ENCODE measurements at regions not wholly inside any gene's neighbourhood (a gene's known extent, or its start where the extent isn't known, plus 50 kb on each side); places are given as distances from the start of the nearest gene placed in this dataset.
"Not testable (repeated sequence)": the region's sequence is repeated elsewhere in the genome, so short reads cannot be mapped to it uniquely, and the experiment has no call there.

GRCh38 chrX:46226422-46226821 lies 318.8 kb downstream of the ZNF674 start:
- DNase-seq (ENCODE audit: low read depth in 2 of 2), result no peak

GRCh38 chrX:46223499-46223898 lies 321.7 kb downstream of the ZNF674 start:
- not testable (repeated sequence) for DNase-seq (ENCODE audit: low read depth in 2 of 2)

GRCh38 chrX:46220822-46221221 lies 324.4 kb downstream of the ZNF674 start:
- no peak for DNase-seq (ENCODE audit: low read depth in 2 of 2)

- no peak for DNase-seq (ENCODE audit: low read depth in 2 of 2)
Observed at GRCh38 chrX:46218373-46218772, 326.8 kb downstream of the ZNF674 start.

- DNase-seq (ENCODE audit: low read depth in 2 of 2), result no peak
Observed at GRCh38 chrX:46216406-46216805, 328.8 kb downstream of the ZNF674 start.

- DNase-seq (ENCODE audit: low read depth in 2 of 2), result no peak
Observed at GRCh38 chrX:46211079-46211478, 334.1 kb downstream of the ZNF674 start.

GRCh38 chrX:46209768-46210167 lies 335.5 kb downstream of the ZNF674 start:
- no peak for DNase-seq (ENCODE audit: low read depth in 2 of 2)

GRCh38 chrX:46209037-46209436 lies 336.2 kb downstream of the ZNF674 start:
- DNase-seq (ENCODE audit: low read depth in 2 of 2), result no peak

- no peak for DNase-seq (ENCODE audit: low read depth in 2 of 2)
Observed at GRCh38 chrX:46208225-46208854, 336.9 kb downstream of the ZNF674 start.

- no peak for DNase-seq (ENCODE audit: low read depth in 2 of 2)
Observed at GRCh38 chrX:46204721-46205422, 340.3 kb downstream of the ZNF674 start.

- DNase-seq (ENCODE audit: low read depth in 2 of 2), result no peak
Observed at GRCh38 chrX:46202733-46203514, 342.3 kb downstream of the ZNF674 start.

GRCh38 chrX:46200413-46200812 lies 344.8 kb downstream of the ZNF674 start:
- DNase-seq (ENCODE audit: low read depth in 2 of 2), result no peak

- DNase-seq (ENCODE audit: low read depth in 2 of 2), result no peak
Observed at GRCh38 chrX:46198858-46199257, 346.4 kb downstream of the ZNF674 start.

GRCh38 chrX:46186811-46187106 lies 358.5 kb downstream of the ZNF674 start:
- not testable (repeated sequence) for DNase-seq (ENCODE audit: low read depth in 2 of 2)

- DNase-seq (ENCODE audit: low read depth in 2 of 2), result no peak
Observed at GRCh38 chrX:46185923-46186810, 359.1 kb downstream of the ZNF674 start.

- no peak for DNase-seq (ENCODE audit: low read depth in 2 of 2)
Observed at GRCh38 chrX:46184749-46185148, 360.5 kb downstream of the ZNF674 start.

- no peak for DNase-seq (ENCODE audit: low read depth in 2 of 2)
Observed at GRCh38 chrX:46180258-46180687, 364.9 kb downstream of the ZNF674 start.

- no peak for DNase-seq (ENCODE audit: low read depth in 2 of 2)
Observed at GRCh38 chrX:46179748-46180147, 365.5 kb downstream of the ZNF674 start.

GRCh38 chrX:46178763-46179162 lies 366.5 kb downstream of the ZNF674 start:
- DNase-seq (ENCODE audit: low read depth in 2 of 2), result no peak

GRCh38 chrX:46173159-46173558 lies 372.1 kb downstream of the ZNF674 start:
- DNase-seq (ENCODE audit: low read depth in 2 of 2), result no peak

GRCh38 chrX:46171457-46171856 lies 373.8 kb downstream of the ZNF674 start:
- not testable (repeated sequence) for DNase-seq (ENCODE audit: low read depth in 2 of 2)

- no peak for DNase-seq (ENCODE audit: low read depth in 2 of 2)
Observed at GRCh38 chrX:46169808-46170207, 375.4 kb downstream of the ZNF674 start.

Data from stimulated activated CD8-positive, alpha-beta memory T cell treated with anti-CD3 and anti-CD28 coated beads, Interleukin-2, amount 100 ng/mL, for 48 hours (primary cell).